IPS DF 6.9 (cell line): ENCODE measurements at regions not wholly inside any gene's neighbourhood (a gene's known extent, or its start where the extent isn't known, plus 50 kb on each side); places are given as distances from the start of the nearest gene placed in this dataset.
"Not testable (repeated sequence)": the region's sequence is repeated elsewhere in the genome, so short reads cannot be mapped to it uniquely, and the experiment has no call there.

Experiments
- DNase-seq: peaks from one replicate; pipeline ENCODE4 v3.0.0-alpha.2; 2013; ENCODE audit warnings: low read depth, low spot score
- H3K27ac ChIP-seq: one replicate; pipeline ENCODE4 v1.5.1; 2013; ENCODE audit warnings: low read length, control low read depth
- H3K27me3 ChIP-seq: 2 replicates; pipeline ENCODE4 v1.6.1; 2013; ENCODE audit warnings: mild to moderate bottlenecking, low read length; ENCODE audit not compliant: control insufficient read depth, insufficient read depth
- H3K36me3 ChIP-seq: 2 replicates; pipeline ENCODE4 v1.6.1; 2013; ENCODE audit warnings: low read length; ENCODE audit not compliant: control insufficient read depth, insufficient read depth
- H3K4me1 ChIP-seq: 2 replicates; pipeline ENCODE4 v1.6.1; 2013; ENCODE audit warnings: low read length; ENCODE audit not compliant: control insufficient read depth, insufficient read depth
- H3K4me3 ChIP-seq: 2 replicates; pipeline ENCODE4 v1.5.1; 2013; ENCODE audit warnings: mild to moderate bottlenecking, low read length
- H3K9me3 ChIP-seq: 2 replicates; pipeline ENCODE4 v1.6.1; 2013; ENCODE audit warnings: low read length, inconsistent platforms; ENCODE audit not compliant: control insufficient read depth, insufficient read depth
- WGBS: extraction: QIAGEN DNeasy Blood & Tissue Kit; methylation state at CpG from one replicate; pipeline ENCODE4 v1.1.7; 2013; ENCODE audit warnings: mixed read lengths, missing lambda C conversion rate; ENCODE audit not compliant: insufficient read length, insufficient coverage; 5-methylcytosine and 5-hydroxymethylcytosine counted together

DNA sequence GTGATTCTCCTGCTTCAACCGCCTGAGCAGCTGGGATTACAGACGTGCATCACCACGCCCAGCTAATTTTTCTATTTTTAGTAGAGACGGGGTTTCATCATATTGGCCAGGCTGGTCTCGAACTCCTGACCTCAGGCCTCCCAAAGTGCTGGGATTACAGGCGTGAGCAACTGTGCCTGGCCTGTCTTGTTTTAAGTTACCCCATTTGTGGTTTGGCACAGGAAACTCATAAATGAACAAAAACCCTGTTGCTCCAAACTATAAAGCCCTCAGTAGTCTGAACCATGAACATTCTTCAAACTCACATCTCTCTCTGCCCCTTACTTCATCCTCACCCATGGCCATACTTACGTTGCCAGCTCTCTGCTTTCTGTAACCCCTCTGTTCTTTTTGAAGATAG is 61.7 kb downstream of the RHOU start:
- not testable (repeated sequence) for H3K9me3 ChIP-seq, H3K27ac ChIP-seq, H3K36me3 ChIP-seq, DNase-seq, H3K27me3 ChIP-seq, H3K4me1 ChIP-seq, H3K4me3 ChIP-seq
- no CpG with 5 or more reads among the region's 7 CpGs for WGBS

DNA sequence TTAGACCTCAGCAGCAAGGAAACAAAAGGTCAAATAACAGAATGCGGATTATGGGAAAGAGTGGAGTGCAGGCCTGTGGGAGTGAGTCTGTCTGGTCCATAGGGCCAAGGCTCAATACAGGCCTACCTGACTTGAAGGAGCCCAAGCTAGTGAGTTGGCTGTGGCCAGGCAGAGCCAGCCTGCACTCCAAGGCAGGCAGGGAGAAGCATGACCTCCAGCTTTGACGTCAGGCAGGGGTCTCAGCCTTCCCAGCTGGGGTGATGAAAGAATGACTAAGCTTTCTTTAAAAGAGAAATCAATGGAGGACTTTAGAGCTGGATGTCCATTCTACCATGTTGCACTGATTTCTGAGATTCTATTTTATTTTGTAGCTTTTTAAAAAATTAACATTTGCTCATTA is 62.8 kb downstream of the RHOU start:
- Histone ChIP-seq H3K4me1 (no peaks in the 10 kb centered on the region), H3K27ac (no peak overlapping the region)
- WGBS, result no CpG with 5 or more reads among the region's 2 CpGs

DNA sequence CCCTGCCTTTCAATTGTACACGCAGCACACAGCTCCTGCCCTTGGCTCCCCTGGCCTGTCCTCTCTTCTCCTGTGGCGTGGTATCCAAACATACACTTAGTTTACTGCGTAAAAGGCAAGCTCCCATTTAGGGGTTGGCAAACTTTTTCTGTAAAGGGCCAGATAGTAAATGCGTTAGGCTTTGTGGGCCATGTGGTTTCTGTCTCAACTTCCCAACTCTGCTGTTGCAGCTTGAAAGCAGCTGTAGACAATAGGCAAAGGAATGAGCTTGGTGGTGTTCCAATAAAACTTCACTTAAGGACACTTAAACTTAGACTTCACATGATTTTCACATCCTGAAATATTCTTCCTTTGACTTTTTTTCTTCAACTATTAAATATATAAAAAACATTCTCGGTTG is 63.3 kb downstream of the RHOU start:
- DNase-seq, result no peak

More for the DNA sequence above, 62.8 kb downstream of the RHOU start:
- DNase-seq, result no peak
- Histone ChIP-seq H3K27me3 (no peaks in the 10 kb centered on the region), H3K4me3 (no peak overlapping the region), H3K9me3 (no peaks in the 10 kb centered on the region), H3K36me3 (no peaks in the 10 kb centered on the region)

DNA sequence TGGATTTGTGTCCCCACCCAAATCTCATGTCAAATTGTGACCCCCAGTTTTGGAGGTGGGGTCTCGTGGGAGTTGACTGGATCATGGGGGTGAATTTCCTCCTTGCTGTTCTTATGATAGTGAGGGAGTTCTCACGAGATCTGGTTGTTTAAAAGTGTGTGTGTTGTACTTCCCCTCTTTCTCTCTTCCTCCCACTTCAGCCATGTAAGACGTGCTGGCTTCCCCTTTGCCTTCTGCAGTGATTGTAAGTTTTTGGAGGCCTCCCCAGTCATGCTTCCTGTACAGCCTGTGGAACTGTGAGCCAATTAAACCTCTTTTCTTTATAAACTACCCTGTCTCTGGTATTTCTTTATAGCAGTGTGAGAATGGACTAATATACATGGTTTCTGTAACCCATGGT is 64.6 kb downstream of the RHOU start:
- Histone ChIP-seq H3K4me1 (peaks cover 4% of the 10 kb centered on the region), H3K27me3 (no peaks in the 10 kb centered on the region), H3K36me3 (no peaks in the 10 kb centered on the region), H3K4me3 (no peak overlapping the region), H3K27ac (no peak overlapping the region), H3K9me3 (no peaks in the 10 kb centered on the region)
- DNase-seq, result no peak
- no CpG with 5 or more reads among the region's 3 CpGs for WGBS

More for the DNA sequence above, 63.3 kb downstream of the RHOU start:
- H3K4me3 ChIP-seq, result no peak overlapping the region
- H3K4me1 ChIP-seq, result no peaks in the 10 kb centered on the region
- WGBS, result no CpG with 5 or more reads among the region's 5 CpGs
- H3K36me3 ChIP-seq, result no peaks in the 10 kb centered on the region
- no peaks in the 10 kb centered on the region for H3K9me3 ChIP-seq
- no peak overlapping the region for H3K27ac ChIP-seq
- no peaks in the 10 kb centered on the region for H3K27me3 ChIP-seq

DNA sequence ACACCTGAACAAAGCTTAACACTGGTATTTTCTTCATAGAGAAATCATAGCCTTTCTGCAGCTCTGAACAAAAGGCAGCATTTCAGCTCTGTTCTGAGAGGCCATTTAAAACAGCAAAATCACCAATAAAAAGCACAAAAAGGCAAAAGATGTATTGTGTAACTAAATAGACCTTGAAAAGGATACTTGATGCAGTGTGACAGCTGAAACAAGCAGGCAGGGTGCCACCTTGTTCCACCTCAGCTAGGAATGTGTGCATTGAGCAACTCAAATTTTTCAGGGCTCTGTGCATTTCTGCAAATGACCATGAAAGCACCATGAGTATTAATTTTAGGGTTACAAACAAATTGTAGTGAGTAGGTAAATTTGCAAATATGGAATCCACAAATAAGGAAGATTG is 65.8 kb downstream of the RHOU start:
- Histone ChIP-seq H3K9me3 (no peaks in the 10 kb centered on the region), H3K27ac (no peak overlapping the region), H3K4me1 (peaks cover 4% of the 10 kb centered on the region), H3K27me3 (no peaks in the 10 kb centered on the region), H3K4me3 (no peak overlapping the region), H3K36me3 (no peaks in the 10 kb centered on the region)
- no peak for DNase-seq

DNA sequence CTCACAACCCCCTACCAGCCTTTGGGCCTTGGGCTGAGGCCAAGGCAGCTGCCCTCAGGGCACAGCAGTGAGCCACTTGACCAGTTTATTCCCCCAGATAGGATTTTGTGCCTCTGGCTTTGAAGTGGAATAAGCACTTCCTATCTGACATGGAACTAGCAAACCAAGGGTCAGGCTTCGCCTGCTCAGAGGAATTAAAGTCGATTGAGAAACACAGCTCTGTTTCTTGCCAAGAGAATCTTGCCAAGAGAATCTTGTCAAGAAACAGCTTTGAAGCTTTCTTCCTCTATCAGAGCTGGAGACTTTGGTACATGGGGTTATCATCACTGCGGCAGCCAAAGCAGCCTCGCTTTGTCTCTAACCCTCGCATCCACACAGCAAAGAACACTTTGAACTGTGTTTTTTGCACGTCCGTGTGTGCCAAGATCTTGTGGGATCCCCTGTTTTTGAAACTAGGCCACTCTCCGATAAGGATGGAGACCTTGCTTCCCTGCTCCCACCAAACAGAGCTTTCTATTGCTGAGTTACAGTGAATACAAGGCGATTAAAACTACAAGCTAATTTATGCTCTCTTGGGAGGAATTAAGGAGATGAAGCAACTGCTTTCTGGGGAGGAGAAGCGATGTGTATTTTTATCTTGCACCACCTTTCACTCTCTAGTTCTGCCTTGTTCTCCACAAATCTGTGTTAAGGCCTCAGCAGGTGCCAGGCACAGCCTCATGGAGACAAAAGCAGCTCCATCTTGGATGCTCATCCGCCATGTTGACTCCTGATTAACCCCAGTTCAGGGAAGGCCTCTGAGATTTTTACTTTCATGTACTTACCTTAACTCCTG is 67.3 kb downstream of the RHOU start:
- Histone ChIP-seq H3K27me3 (no peaks in the 10 kb centered on the region), H3K9me3 (no peaks in the 10 kb centered on the region), H3K36me3 (no peaks in the 10 kb centered on the region), H3K27ac (no peak overlapping the region), H3K4me3 (no peak overlapping the region), H3K4me1 (peaks cover 4% of the 10 kb centered on the region)
- DNase-seq, result no peak
- no CpG with 5 or more reads among the region's 11 CpGs for WGBS

DNA sequence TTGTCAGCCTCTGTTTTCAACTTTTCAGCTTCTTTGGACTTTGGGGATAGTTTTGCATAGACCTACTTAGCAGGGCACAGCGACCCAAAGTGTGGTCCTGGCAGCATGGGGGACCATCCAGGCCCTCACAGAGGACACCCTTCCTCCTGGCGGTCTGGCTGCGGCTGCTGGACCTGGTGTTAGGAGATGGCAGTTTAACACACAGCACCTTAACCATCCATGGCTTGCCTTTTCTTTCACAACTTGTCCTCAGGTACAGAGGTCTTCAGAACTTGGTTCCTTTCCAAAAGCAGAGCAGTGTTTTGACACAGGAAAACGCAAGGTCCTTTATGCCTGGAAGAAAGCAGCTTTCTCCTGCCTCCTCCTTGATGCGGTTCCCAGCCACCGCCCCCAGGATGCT is 68.1 kb downstream of the RHOU start:
- H3K27ac ChIP-seq, result no peak overlapping the region
- no peaks in the 10 kb centered on the region for H3K27me3 ChIP-seq
- H3K36me3 ChIP-seq, result no peaks in the 10 kb centered on the region
- H3K9me3 ChIP-seq, result no peaks in the 10 kb centered on the region
- H3K4me3 ChIP-seq, result no peak overlapping the region
- H3K4me1 ChIP-seq, result peaks cover 4% of the 10 kb centered on the region
- no peak for DNase-seq
- WGBS, result no CpG with 5 or more reads among the region's 6 CpGs

DNA sequence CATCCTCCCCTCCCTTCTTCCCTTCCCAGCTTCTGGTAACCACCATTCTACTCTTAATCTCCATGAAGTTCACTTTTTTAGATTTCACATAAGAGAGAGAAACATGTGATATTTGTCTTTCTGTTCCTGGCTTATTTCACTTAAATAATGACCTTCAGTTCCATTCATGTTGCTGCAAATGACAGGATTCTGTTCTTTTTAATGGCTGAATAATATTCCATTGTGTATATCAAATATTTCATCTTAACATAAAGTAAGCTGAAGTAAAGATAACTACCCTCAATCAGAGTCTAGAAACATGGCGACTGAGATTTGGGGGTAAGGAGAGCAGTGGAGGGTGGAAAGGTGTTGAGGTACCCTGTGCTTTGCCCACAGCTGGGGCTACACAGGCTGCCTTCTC is 68.9 kb downstream of the RHOU start:
- Histone ChIP-seq H3K9me3 (no peaks in the 10 kb centered on the region), H3K4me1 (peaks cover 4% of the 10 kb centered on the region), H3K36me3 (no peaks in the 10 kb centered on the region), H3K27ac (no peak overlapping the region), H3K27me3 (no peaks in the 10 kb centered on the region), H3K4me3 (no peak overlapping the region)
- no peak for DNase-seq
- WGBS, result no CpG with 5 or more reads among the region's 1 CpG

DNA sequence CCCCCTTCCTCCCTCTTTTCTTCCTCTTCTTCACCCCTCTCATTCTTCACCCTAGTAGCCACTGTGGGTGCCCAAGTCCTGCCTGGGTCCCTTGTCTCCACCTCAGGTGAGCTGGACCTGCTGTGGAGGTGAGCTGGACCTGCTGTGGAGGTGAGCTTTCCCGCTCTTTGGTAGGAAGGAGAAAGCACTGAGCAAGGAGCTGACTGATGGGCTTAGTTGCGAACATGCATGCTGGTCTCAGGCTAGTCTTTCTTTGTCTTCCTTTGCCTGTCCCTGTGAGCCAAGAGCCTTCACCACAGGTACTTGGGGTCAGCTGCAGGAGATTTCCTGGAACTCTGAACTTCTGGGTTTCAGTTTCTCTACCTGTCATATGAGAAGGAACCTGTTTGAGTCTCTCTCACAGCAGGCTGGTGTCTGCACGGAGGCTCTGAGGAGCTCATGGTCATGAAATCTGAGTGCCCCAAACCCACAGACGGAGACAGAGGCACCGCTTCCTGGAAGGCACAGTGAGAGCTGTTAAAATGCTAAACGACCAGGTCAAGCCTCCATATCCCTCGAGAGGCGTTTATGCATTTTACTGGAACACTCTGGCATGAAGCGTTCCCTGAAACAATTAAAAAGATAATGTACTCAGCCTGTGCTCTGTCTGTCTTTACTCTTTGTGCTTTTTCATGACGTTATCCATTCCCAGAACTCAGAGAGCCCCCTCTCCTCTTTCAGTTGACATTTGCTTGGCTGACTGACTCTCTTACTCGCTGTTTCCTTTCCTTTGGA is 69.5 kb downstream of the RHOU start:
- H3K36me3 ChIP-seq, result no peaks in the 10 kb centered on the region
- no peak for DNase-seq
- H3K27me3 ChIP-seq, result no peaks in the 10 kb centered on the region
- H3K9me3 ChIP-seq, result no peaks in the 10 kb centered on the region
- no CpG with 5 or more reads among the region's 11 CpGs for WGBS
- H3K4me1 ChIP-seq, result peaks cover 7% of the 10 kb centered on the region
- no peak overlapping the region for H3K27ac ChIP-seq
- H3K4me3 ChIP-seq, result no peak overlapping the region

DNA sequence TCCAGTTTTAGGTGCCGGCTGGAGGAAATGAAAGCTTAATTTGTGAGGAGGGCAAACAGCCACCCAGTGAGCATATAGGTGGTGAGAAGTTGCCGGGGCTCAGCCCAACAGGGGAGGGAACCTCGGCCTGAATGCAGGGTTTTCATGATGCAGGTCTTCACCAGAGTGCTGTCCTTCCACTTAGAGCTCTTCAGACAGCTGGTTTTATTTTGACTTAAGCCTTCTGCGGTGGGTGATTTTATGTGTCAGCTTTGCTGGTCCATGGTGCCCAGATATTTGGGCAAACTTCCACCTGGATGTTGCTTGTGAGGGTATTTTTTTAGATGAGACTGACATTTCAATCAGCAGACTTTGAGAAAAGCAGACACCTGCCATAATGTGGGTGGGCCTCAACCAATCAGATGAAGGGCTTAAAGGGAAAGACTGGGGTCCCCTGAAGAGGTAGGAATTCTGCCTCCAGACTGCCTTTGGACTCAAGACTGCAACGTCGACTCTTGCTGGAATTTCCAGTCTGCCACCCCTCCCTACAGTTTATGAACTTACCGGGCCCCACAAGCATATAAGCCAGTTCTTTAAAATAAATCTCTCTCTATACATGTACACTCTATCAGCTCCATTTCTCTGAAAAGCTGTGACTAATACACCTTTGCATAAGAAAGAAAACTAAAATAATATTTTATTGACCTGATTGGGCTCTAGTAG is 72.8 kb downstream of the RHOU start:
- Histone ChIP-seq H3K27ac (no peak overlapping the region), H3K36me3 (no peaks in the 10 kb centered on the region), H3K9me3 (no peaks in the 10 kb centered on the region), H3K4me3 (no peak overlapping the region), H3K4me1 (peaks cover 13% of the 10 kb centered on the region), H3K27me3 (no peaks in the 10 kb centered on the region)
- DNase-seq, result no peak
- no CpG with 5 or more reads among the region's 7 CpGs for WGBS
